A549 (cell line): ENCODE measurements at regions not wholly inside any gene's neighbourhood (a gene's known extent, or its start where the extent isn't known, plus 50 kb on each side); places are given as distances from the start of the nearest gene placed in this dataset.

Experiments
- ATAC-seq, 2 experiments: fragments of 200-7000 bp in 1 of 2; fragments of >200 bp in 1 of 2; cut with Nextera tagmentation in 1 of 2; cut with Tn5 transposase in 1 of 2; 3 replicates each; pipeline versions ENCODE4 v1.8.0 to v1.9.1; 2018 to 2020; ENCODE audit warnings: mild to moderate bottlenecking in 1 of 2, moderate library complexity in 1 of 2
- CTCF ChIA-PET: fragments of 300-600 bp; sonication (Branson Sonifier 250); formaldehyde crosslinking; extraction: SDS; loops from one replicate; lab custom pipeline; 2021; ENCODE audit warnings: antibody characterized with exemption, inconsistent platforms; lab: Yijun Ruan, JAX
- POLR2A ChIA-PET: fragments of 350-600 bp; formaldehyde crosslinking; extraction: SDS; loops from one replicate; lab custom pipeline; 2021; ENCODE audit warnings: antibody characterized with exemption, inconsistent platforms; lab: Yijun Ruan, JAX
- DNase-seq, 2 experiments: peaks; one replicate each; pipeline versions ENCODE4 v3.0.0 to v3.0.0-alpha.2; 2011 to 2016; ENCODE audit warnings: low read depth in 1 of 2, low spot score in 1 of 2
- FAIRE-seq: peaks from 2 replicates; lab custom pipeline; 2011; peaks lifted over from hg19 to GRCh38; lab: Jason Lieb, UNC
- H3K27ac ChIP-seq, 2 experiments: fragments of >200 bp; sonication (Bioruptor Twin); formaldehyde crosslinking; 3 replicates each; pipeline ENCODE4 v1.5.1; 2016 to 2017
- H3K4me1 ChIP-seq: fragments of >200 bp; sonication (Bioruptor Twin); formaldehyde crosslinking; 3 replicates; pipeline ENCODE4 v1.6.1; 2016
- H3K4me2 ChIP-seq: fragments of >200 bp; sonication (Bioruptor Twin); formaldehyde crosslinking; 3 replicates; pipeline ENCODE4 v1.6.1; 2016
- H3K4me3 ChIP-seq: fragments of >200 bp; sonication (Bioruptor Twin); formaldehyde crosslinking; 3 replicates; pipeline ENCODE4 v1.5.1; 2016
- H3K9me3 ChIP-seq: fragments of >200 bp; sonication (Bioruptor Twin); formaldehyde crosslinking; 3 replicates; pipeline ENCODE4 v1.6.1; 2016
- BHLHE40 ChIP-seq: IDR thresholded peaks from 2 replicates; pipeline ENCODE4 v1.6.1; 2012; ENCODE audit warnings: low read depth, low read length, inconsistent platforms
- CEBPB ChIP-seq, 2 experiments: fragments of >200 bp in 1 of 2; sonication (Bioruptor Twin) in 1 of 2; formaldehyde crosslinking in 1 of 2; IDR thresholded peaks; 2 replicates each; pipeline ENCODE4 v1.6.1; 2012 to 2016
- CHD4 ChIP-seq: fragments of 200-600 bp; sonication (generic); IDR thresholded peaks from 2 replicates; pipeline ENCODE4 v1.6.1; 2016; ENCODE audit warnings: antibody characterized with exemption, mild to moderate bottlenecking, borderline replicate concordance
- E2F6 ChIP-seq: IDR thresholded peaks from 2 replicates; pipeline ENCODE4 v1.6.1; 2012; ENCODE audit warnings: low read depth, borderline replicate concordance
- EHF ChIP-seq: fragments of 250-450 bp; sonication (Bioruptor Pico); IDR thresholded peaks from 2 replicates; pipeline ENCODE4 v1.5.0; 2020; ENCODE audit warnings: mild to moderate bottlenecking
- EHMT2 ChIP-seq: fragments of 200-600 bp; sonication (generic); IDR thresholded peaks from 2 replicates; pipeline ENCODE4 v1.6.1; 2016; ENCODE audit warnings: antibody characterized with exemption, low read depth, mild to moderate bottlenecking, moderate library complexity
- EP300 ChIP-seq, 2 experiments: fragments of >200 bp; sonication (Bioruptor Twin); formaldehyde crosslinking; IDR thresholded peaks; 2 replicates in 1 of 2; 3 replicates in 1 of 2; pipeline ENCODE4 v1.6.1; 2016 to 2017
- ESRRA ChIP-seq: fragments of 150-350 bp; IDR thresholded peaks from 2 replicates; pipeline ENCODE4 v1.6.1; 2014; ENCODE audit warnings: mild to moderate bottlenecking, low read length, borderline replicate concordance
- GATA3 ChIP-seq: IDR thresholded peaks from 2 replicates; pipeline ENCODE4 v1.6.1; 2012; ENCODE audit warnings: borderline replicate concordance
- HES2 ChIP-seq: fragments of >200 bp; sonication (Bioruptor Twin); formaldehyde crosslinking; IDR thresholded peaks from 2 replicates; pipeline ENCODE4 v1.6.1; 2016
- HEYL ChIP-seq: fragments of 250-450 bp; sonication (Bioruptor Pico); IDR thresholded peaks from 2 replicates; pipeline ENCODE4 v1.8.0; 2021; ENCODE audit warnings: mild to moderate bottlenecking, moderate library complexity
- HOXA7 ChIP-seq: fragments of 250-450 bp; sonication (Bioruptor Pico); IDR thresholded peaks from 2 replicates; pipeline ENCODE4 v1.5.0; 2020; ENCODE audit warnings: mild to moderate bottlenecking, moderate library complexity
- HOXB13 ChIP-seq: fragments of 250-450 bp; sonication (Bioruptor Pico); IDR thresholded peaks from 2 replicates; pipeline ENCODE4 v1.5.0; 2020; ENCODE audit warnings: low read depth, mild to moderate bottlenecking, moderate library complexity
- HOXB5 ChIP-seq: fragments of 250-450 bp; sonication (Bioruptor Pico); IDR thresholded peaks from 2 replicates; pipeline ENCODE4 v1.5.0; 2020; ENCODE audit warnings: mild to moderate bottlenecking, moderate library complexity
- KDM1A ChIP-seq: fragments of 200-600 bp; sonication (generic); IDR thresholded peaks from 2 replicates; pipeline ENCODE4 v1.6.1; 2016; ENCODE audit warnings: low read depth, mild to moderate bottlenecking
- KDM5A ChIP-seq: fragments of 200-600 bp; sonication (generic); IDR thresholded peaks from 2 replicates; pipeline ENCODE4 v1.6.1; 2016; ENCODE audit warnings: antibody characterized with exemption, mild to moderate bottlenecking
- MAFK ChIP-seq: fragments of 450-650 bp; IDR thresholded peaks from 2 replicates; pipeline ENCODE4 v1.6.1; 2014; ENCODE audit not compliant: partially characterized antibody
- MAX ChIP-seq: IDR thresholded peaks from 2 replicates; pipeline ENCODE4 v1.6.1; 2012
- MAZ ChIP-seq: fragments of 150-350 bp; IDR thresholded peaks from 2 replicates; pipeline ENCODE4 v1.6.1; 2014; ENCODE audit warnings: antibody characterized with exemption, low read depth, low read length, borderline replicate concordance
- MYC ChIP-seq: IDR thresholded peaks from 2 replicates; pipeline ENCODE4 v1.6.1; 2012; ENCODE audit warnings: mild to moderate bottlenecking, inconsistent platforms, low read length, improper control_type of control experiment, borderline replicate concordance
- NFE2L2 ChIP-seq: fragments of 150-350 bp; conservative IDR thresholded peaks from 2 replicates; pipeline ENCODE4 v1.6.1; 2014; ENCODE audit warnings: low read length
- PHF8 ChIP-seq: fragments of 200-600 bp; sonication (generic); IDR thresholded peaks from 2 replicates; pipeline ENCODE4 v1.6.1; 2016; ENCODE audit warnings: low read depth, mild to moderate bottlenecking, antibody characterized with exemption, moderate library complexity, borderline replicate concordance
- POLR2AphosphoS2 ChIP-seq: conservative IDR thresholded peaks from 2 replicates; pipeline ENCODE4 v1.6.1; 2012; ENCODE audit warnings: low read length, improper control_type of control experiment, inconsistent platforms
- RAD21 ChIP-seq, 2 experiments: fragments of >200 bp in 1 of 2; sonication (Bioruptor Twin) in 1 of 2; formaldehyde crosslinking in 1 of 2; IDR thresholded peaks in 1 of 2; conservative IDR thresholded peaks in 1 of 2; 2 replicates in 1 of 2; 3 replicates in 1 of 2; pipeline ENCODE4 v1.6.1; 2012 to 2018; ENCODE audit warnings: inconsistent platforms in 1 of 2
- RARB ChIP-seq: fragments of 250-450 bp; sonication (Bioruptor Pico); IDR thresholded peaks from 2 replicates; pipeline ENCODE4 v1.8.0; 2021; ENCODE audit warnings: mild to moderate bottlenecking, moderate library complexity
- RFX5 ChIP-seq: fragments of 450-650 bp; IDR thresholded peaks from 2 replicates; pipeline ENCODE4 v1.7.1; 2014; ENCODE audit warnings: antibody characterized with exemption, mild to moderate bottlenecking, moderate library complexity
- SMC3 ChIP-seq: fragments of >200 bp; sonication (Bioruptor Twin); formaldehyde crosslinking; IDR thresholded peaks from 3 replicates; pipeline ENCODE4 v1.6.1; 2018; ENCODE audit warnings: inconsistent platforms
- SREBF2 ChIP-seq: fragments of 450-650 bp; IDR thresholded peaks from 2 replicates; pipeline ENCODE4 v1.6.1; 2014; ENCODE audit warnings: mild to moderate bottlenecking, moderate library complexity
- TP53 ChIP-seq: fragments of 250-450 bp; sonication (Bioruptor Pico); IDR thresholded peaks from 2 replicates; pipeline ENCODE4 v1.5.0; 2021; ENCODE audit warnings: mild to moderate bottlenecking, moderate library complexity
- USF2 ChIP-seq: fragments of 450-650 bp; IDR thresholded peaks from 2 replicates; pipeline ENCODE4 v1.6.1; 2014; ENCODE audit warnings: antibody characterized with exemption
- WGBS: methylation state at CpG from one replicate; pipeline ENCODE4 v1.1.6; 2017; ENCODE audit errors: missing lambda C conversion rate; 5-methylcytosine and 5-hydroxymethylcytosine counted together
- TF ChIP-seq, protein P1 (sequence below): fragments of 150-350 bp; IDR thresholded peaks from 2 replicates; pipeline ENCODE4 v1.6.1; 2014; ENCODE audit warnings: low read depth, mild to moderate bottlenecking, low read length
- TF ChIP-seq, protein P2 (sequence below): IDR thresholded peaks from 2 replicates; pipeline ENCODE4 v1.6.1; 2012
- TF ChIP-seq, protein P3 (sequence below): fragments of 250-450 bp; sonication (Bioruptor Pico); IDR thresholded peaks from 2 replicates; pipeline ENCODE4 v1.5.0; 2021; ENCODE audit warnings: mild to moderate bottlenecking, moderate library complexity, borderline replicate concordance

GRCh38 chr1:209218113-209218512 lies 365.4 kb upstream of the CAMK1G start:
- no peak for TF ChIP-seq POLR2AphosphoS2
- TF ChIP-seq MAX = no peak
- TF ChIP-seq KDM1A = no peak
- no peak for TF ChIP-seq USF2
- TF ChIP-seq, protein P1, sequence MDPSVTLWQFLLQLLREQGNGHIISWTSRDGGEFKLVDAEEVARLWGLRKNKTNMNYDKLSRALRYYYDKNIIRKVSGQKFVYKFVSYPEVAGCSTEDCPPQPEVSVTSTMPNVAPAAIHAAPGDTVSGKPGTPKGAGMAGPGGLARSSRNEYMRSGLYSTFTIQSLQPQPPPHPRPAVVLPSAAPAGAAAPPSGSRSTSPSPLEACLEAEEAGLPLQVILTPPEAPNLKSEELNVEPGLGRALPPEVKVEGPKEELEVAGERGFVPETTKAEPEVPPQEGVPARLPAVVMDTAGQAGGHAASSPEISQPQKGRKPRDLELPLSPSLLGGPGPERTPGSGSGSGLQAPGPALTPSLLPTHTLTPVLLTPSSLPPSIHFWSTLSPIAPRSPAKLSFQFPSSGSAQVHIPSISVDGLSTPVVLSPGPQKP = no peak
- TF ChIP-seq RAD21 (conservative IDR thresholded peaks at IDR 0.05 in 1 of 2, IDR thresholded peaks at IDR 0.05 in 1 of 2) = no peak
- TF ChIP-seq, protein P2, sequence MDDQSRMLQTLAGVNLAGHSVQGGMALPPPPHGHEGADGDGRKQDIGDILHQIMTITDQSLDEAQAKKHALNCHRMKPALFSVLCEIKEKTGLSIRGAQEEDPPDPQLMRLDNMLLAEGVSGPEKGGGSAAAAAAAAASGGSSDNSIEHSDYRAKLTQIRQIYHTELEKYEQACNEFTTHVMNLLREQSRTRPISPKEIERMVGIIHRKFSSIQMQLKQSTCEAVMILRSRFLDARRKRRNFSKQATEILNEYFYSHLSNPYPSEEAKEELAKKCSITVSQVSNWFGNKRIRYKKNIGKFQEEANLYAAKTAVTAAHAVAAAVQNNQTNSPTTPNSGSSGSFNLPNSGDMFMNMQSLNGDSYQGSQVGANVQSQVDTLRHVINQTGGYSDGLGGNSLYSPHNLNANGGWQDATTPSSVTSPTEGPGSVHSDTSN = no peak
- TF ChIP-seq E2F6 = no peak
- no peak for TF ChIP-seq RFX5
- no peak for TF ChIP-seq EP300 (IDR thresholded peaks at IDR 0.05)
- TF ChIP-seq BHLHE40 = no peak
- no peak for TF ChIP-seq MAZ
- no peak for TF ChIP-seq NFE2L2
- no peak for TF ChIP-seq MYC
- TF ChIP-seq HEYL (CRISPR knock-in tag) = no peak
- TF ChIP-seq CHD4 = no peak
- no peak for TF ChIP-seq HOXA7
- TF ChIP-seq EHMT2 = no peak
- no peak for TF ChIP-seq PHF8
- TF ChIP-seq HOXB13 (CRISPR knock-in tag) = no peak
- no peaks in the 10 kb centered on the region for H3K4me1 ChIP-seq
- CTCF ChIA-PET = interaction anchor here (0.5 to 1.4 kb wide), 2 partner anchors 11 to 101 kb away, joined by 3 read pairs; no protein-coding TSS in a partner anchor
- no peak overlapping the region for H3K4me2 ChIP-seq
- DNase-seq (no peak), ATAC-seq (no peak), FAIRE-seq (no peak)
- H3K27ac ChIP-seq = no peak overlapping the region
- H3K4me3 ChIP-seq = no peak overlapping the region
- POLR2A ChIA-PET = no interaction called here
- 0 out of 3 replicates have a peak, but pooled peaks cover 7% of the 10 kb centered on the region for H3K9me3 ChIP-seq

DNA sequence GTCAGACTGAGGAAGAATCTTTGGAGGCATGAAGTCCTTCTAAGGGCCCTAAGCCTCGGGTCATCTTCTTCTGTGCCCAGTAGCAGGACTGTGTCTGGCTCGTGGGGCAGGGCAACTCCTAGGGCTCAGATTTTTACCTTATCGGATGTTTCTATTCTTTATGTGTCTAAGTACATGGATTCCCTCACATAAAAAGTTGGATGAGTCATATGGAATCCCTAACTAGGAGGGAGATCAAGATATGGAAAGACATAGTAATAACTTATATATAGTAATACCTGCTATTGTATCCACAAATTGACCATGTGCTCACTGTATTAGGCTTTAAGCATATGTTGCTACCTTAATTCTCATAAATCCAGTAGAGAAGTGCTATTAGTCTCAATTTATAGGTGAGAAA lies 364.5 kb upstream of the CAMK1G start:
- CTCF ChIA-PET = no interaction called here

More for the DNA sequence above, 364.5 kb upstream of the CAMK1G start:
- Histone ChIP-seq H3K4me2 (no peak overlapping the region), H3K4me1 (no peaks in the 10 kb centered on the region), H3K4me3 (no peak overlapping the region), H3K9me3 (0 out of 3 replicates have a peak, but pooled peaks cover 7% of the 10 kb centered on the region), H3K27ac (no peak overlapping the region)
- TF ChIP-seq SREBF2 (no peak), CEBPB (IDR thresholded peaks at IDR 0.05) (no peak), HES2 (no peak), MAFK (no peak), SMC3 (no peak), MAZ (no peak), HOXB13 (CRISPR knock-in tag) (no peak), TP53 (CRISPR knock-in tag) (no peak), KDM5A (no peak), RAD21 (conservative IDR thresholded peaks at IDR 0.05 in 1 of 2, IDR thresholded peaks at IDR 0.05 in 1 of 2) (no peak), HOXB5 (CRISPR knock-in tag) (no peak), GATA3 (no peak), RARB (CRISPR knock-in tag) (no peak), ESRRA (no peak), EHF (CRISPR knock-in tag) (no peak), BHLHE40 (no peak), EP300 (IDR thresholded peaks at IDR 0.05) (no peak)
- TF ChIP-seq, protein P3, sequence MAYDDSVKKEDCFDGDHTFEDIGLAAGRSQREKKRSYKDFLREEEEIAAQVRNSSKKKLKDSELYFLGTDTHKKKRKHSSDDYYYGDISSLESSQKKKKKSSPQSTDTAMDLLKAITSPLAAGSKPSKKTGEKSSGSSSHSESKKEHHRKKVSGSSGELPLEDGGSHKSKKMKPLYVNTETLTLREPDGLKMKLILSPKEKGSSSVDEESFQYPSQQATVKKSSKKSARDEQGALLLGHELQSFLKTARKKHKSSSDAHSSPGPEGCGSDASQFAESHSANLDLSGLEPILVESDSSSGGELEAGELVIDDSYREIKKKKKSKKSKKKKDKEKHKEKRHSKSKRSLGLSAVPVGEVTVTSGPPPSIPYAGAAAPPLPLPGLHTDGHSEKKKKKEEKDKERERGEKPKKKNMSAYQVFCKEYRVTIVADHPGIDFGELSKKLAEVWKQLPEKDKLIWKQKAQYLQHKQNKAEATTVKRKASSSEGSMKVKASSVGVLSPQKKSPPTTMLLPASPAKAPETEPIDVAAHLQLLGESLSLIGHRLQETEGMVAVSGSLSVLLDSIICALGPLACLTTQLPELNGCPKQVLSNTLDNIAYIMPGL (CRISPR knock-in tag) = no peak
- TF ChIP-seq, protein P1 = no peak
- DNase-seq (no peak), FAIRE-seq (no peak), ATAC-seq (no peak)
- WGBS = 29% methylated on average over 3 of the region's 3 CpGs
- POLR2A ChIA-PET = no interaction called here
